MCF 10A (cell line): ENCODE measurements at regions not wholly inside any gene's neighbourhood (a gene's known extent, or its start where the extent isn't known, plus 50 kb on each side); places are given as distances from the start of the nearest gene placed in this dataset.

Experiments used
- BruUV-seq: library from RNA; stranded (reverse); fragments of 400-500 nt; replicated peaks from 2 replicates; lab custom pipeline; 2021; lab: Mats Ljungman, UMichigan
- CTCF ChIA-PET: fragments of 300-600 bp; sonication (Branson Sonifier 250); formaldehyde crosslinking; extraction: SDS; loops from one replicate; lab custom pipeline; 2021; ENCODE audit warnings: antibody characterized with exemption, inconsistent platforms; lab: Yijun Ruan, JAX
- POLR2A ChIA-PET: fragments of 300-600, 350-650 bp; sonication (Branson Sonifier 250); formaldehyde crosslinking; extraction: SDS; loops from one replicate; lab custom pipeline; 2020; ENCODE audit warnings: antibody characterized with exemption, inconsistent platforms; lab: Yijun Ruan, JAX
- DNase-seq: peaks from one replicate; pipeline ENCODE4 v3.0.0-alpha.2; 2018; ENCODE audit not compliant: unreplicated experiment
- H3K27ac Mint-ChIP-seq: one replicate; pipeline ENCODE4 v1.8.0; 2022; ENCODE audit warnings: mild to moderate bottlenecking, low read depth, mixed read lengths; ENCODE audit not compliant: unreplicated experiment
- H3K27me3 Mint-ChIP-seq: one replicate; pipeline ENCODE4 v1.8.0; 2022; ENCODE audit warnings: mixed read lengths; ENCODE audit not compliant: insufficient read depth, unreplicated experiment
- H3K36me3 Mint-ChIP-seq: one replicate; pipeline ENCODE4 v1.8.0; 2022; ENCODE audit warnings: mild to moderate bottlenecking, moderate library complexity, mixed read lengths; ENCODE audit not compliant: insufficient read depth, unreplicated experiment
- H3K4me1 Mint-ChIP-seq: one replicate; pipeline ENCODE4 v1.8.0; 2022; ENCODE audit warnings: mixed read lengths; ENCODE audit not compliant: insufficient read depth, unreplicated experiment
- H3K4me3 Mint-ChIP-seq: one replicate; pipeline ENCODE4 v1.8.0; 2022; ENCODE audit warnings: mild to moderate bottlenecking, moderate library complexity, mixed read lengths; ENCODE audit not compliant: unreplicated experiment
- H3K9me3 Mint-ChIP-seq: one replicate; pipeline ENCODE4 v1.8.0; 2022; ENCODE audit warnings: mixed read lengths; ENCODE audit not compliant: unreplicated experiment
- intact Hi-C: fragments of 100-400 bp; cut with micrococcal nuclease; formaldehyde crosslinking; loops from 2 replicates; pipeline ENCODE4 v1.14.1; 2022
- TF ChIP-seq, protein P1 (sequence below): fragments of 200-600 bp; IDR thresholded peaks from one replicate; pipeline ENCODE4 v1.8.0; 2022; ENCODE audit warnings: antibody characterized with exemption, mild to moderate bottlenecking; ENCODE audit not compliant: unreplicated experiment

- ChIA-PET CTCF (no interaction called here), POLR2A (no interaction called here)
- no peak overlapping the region for H3K27ac Mint-ChIP-seq
- intact Hi-C loops, result no loop called here
- no TSS peak for BruUV-seq
- TF ChIP-seq, protein P1, sequence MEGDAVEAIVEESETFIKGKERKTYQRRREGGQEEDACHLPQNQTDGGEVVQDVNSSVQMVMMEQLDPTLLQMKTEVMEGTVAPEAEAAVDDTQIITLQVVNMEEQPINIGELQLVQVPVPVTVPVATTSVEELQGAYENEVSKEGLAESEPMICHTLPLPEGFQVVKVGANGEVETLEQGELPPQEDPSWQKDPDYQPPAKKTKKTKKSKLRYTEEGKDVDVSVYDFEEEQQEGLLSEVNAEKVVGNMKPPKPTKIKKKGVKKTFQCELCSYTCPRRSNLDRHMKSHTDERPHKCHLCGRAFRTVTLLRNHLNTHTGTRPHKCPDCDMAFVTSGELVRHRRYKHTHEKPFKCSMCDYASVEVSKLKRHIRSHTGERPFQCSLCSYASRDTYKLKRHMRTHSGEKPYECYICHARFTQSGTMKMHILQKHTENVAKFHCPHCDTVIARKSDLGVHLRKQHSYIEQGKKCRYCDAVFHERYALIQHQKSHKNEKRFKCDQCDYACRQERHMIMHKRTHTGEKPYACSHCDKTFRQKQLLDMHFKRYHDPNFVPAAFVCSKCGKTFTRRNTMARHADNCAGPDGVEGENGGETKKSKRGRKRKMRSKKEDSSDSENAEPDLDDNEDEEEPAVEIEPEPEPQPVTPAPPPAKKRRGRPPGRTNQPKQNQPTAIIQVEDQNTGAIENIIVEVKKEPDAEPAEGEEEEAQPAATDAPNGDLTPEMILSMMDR, result no peak
- no peaks in the 10 kb centered on the region for H3K27me3 Mint-ChIP-seq
- H3K36me3 Mint-ChIP-seq, result no peaks in the 10 kb centered on the region
- no peak for DNase-seq
- H3K4me1 Mint-ChIP-seq, result no peaks in the 10 kb centered on the region
- no peak overlapping the region for H3K4me3 Mint-ChIP-seq
- no peaks in the 10 kb centered on the region for H3K9me3 Mint-ChIP-seq
These were observed 618.3 kb upstream of the LRRC4C start for GRCh38 chr11:42077794-42078193.

DNA sequence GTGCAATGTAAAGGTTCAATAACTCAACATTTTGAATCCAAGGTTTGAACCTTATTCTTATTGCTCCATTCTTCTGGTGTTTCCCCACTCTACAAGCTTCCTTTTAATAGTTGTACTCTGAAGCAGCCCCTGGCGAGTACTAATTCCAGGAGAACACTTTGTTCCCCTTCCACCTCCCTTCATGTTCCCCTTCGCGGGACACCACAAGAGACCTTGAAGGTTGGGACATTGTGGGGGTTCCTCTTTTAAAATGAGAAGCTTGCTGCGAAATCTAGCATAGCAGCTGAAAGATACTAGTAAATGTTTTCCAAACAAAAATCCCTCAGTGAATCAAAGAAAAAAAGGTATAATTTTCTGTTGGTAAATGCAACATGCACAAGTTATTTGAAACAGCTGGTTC is 626.3 kb upstream of the LRRC4C start:
- Mint-ChIP-seq H3K9me3 (no peaks in the 10 kb centered on the region), H3K4me1 (no peaks in the 10 kb centered on the region), H3K27ac (no peak overlapping the region), H3K4me3 (no peak overlapping the region), H3K36me3 (no peaks in the 10 kb centered on the region), H3K27me3 (no peaks in the 10 kb centered on the region)
- ChIA-PET POLR2A (no interaction called here), CTCF (interaction anchor here (0.6 kb wide), 1 partner anchor 9 kb away, joined by 4 read pairs; no protein-coding TSS in a partner anchor)
- intact Hi-C loops, result no loop called here
- no TSS peak for BruUV-seq
- DNase-seq, result no peak
- TF ChIP-seq, protein P1, result no peak

GRCh38 chr11:42093541-42093940 is 634.1 kb upstream of the LRRC4C start:
- POLR2A ChIA-PET, result no interaction called here
- H3K27me3 Mint-ChIP-seq, result no peaks in the 10 kb centered on the region

GRCh38 chr11:42098075-42098474 is 638.6 kb upstream of the LRRC4C start:
- DNase-seq, result no peak
- H3K4me3 Mint-ChIP-seq, result no peak overlapping the region
- TF ChIP-seq, protein P1, result no peak
- H3K4me1 Mint-ChIP-seq, result no peaks in the 10 kb centered on the region
- peaks cover 10% of the 10 kb centered on the region for H3K9me3 Mint-ChIP-seq
- no peak overlapping the region for H3K27ac Mint-ChIP-seq
- no peaks in the 10 kb centered on the region for H3K27me3 Mint-ChIP-seq
- BruUV-seq, result no TSS peak
- POLR2A ChIA-PET, result no interaction called here
- H3K36me3 Mint-ChIP-seq, result no peaks in the 10 kb centered on the region
- CTCF ChIA-PET, result interaction anchor here (0.6 kb wide), 1 partner anchor 243 kb away, joined by 4 read pairs; no protein-coding TSS in a partner anchor
- intact Hi-C loops, result no loop called here

More at GRCh38 chr11:42093541-42093940, 634.1 kb upstream of the LRRC4C start:
- no peak overlapping the region for H3K27ac Mint-ChIP-seq
- peaks cover 10% of the 10 kb centered on the region for H3K9me3 Mint-ChIP-seq
- intact Hi-C loops, result no loop called here
- BruUV-seq, result no TSS peak
- H3K4me1 Mint-ChIP-seq, result no peaks in the 10 kb centered on the region
- H3K36me3 Mint-ChIP-seq, result no peaks in the 10 kb centered on the region
- TF ChIP-seq, protein P1, result no peak
- no peak for DNase-seq
- no peak overlapping the region for H3K4me3 Mint-ChIP-seq
- CTCF ChIA-PET, result no interaction called here
